Neural cell (in vitro differentiated cells): ENCODE measurements at regions not wholly inside any gene's neighbourhood (a gene's known extent, or its start where the extent isn't known, plus 50 kb on each side); places are given as distances from the start of the nearest gene placed in this dataset.

Experiments
- H2AFZ ChIP-seq: fragments of 200-600, 300-800 bp; sonication (generic), shearing (Covaris generic); 2 replicates; pipeline ENCODE4 v1.6.0; 2014; ENCODE audit warnings: low read depth, mild to moderate bottlenecking, antibody characterized with exemption, low read length, moderate library complexity
- H3F3A ChIP-seq: fragments of 200-600 bp; shearing (Covaris generic); 2 replicates; pipeline ENCODE4 v1.6.1; 2016; ENCODE audit warnings: mild to moderate bottlenecking, moderate library complexity, mixed read lengths, antibody characterized with exemption, low read length; ENCODE audit not compliant: insufficient read depth, poor library complexity, severe bottlenecking
- H3K27ac ChIP-seq: fragments of 200-600, 300-800 bp; sonication (generic), shearing (Covaris generic); 2 replicates; pipeline ENCODE4 v1.5.1; 2014; ENCODE audit warnings: mild to moderate bottlenecking, low read length, moderate library complexity
- H3K27me3 ChIP-seq: fragments of 300-800, 200-600 bp; sonication (generic), shearing (Covaris generic); 2 replicates; pipeline ENCODE4 v1.6.0; 2014; ENCODE audit warnings: mild to moderate bottlenecking, low read depth, low read length, moderate library complexity; ENCODE audit not compliant: insufficient read depth
- H3K36me3 ChIP-seq: fragments of 300-800, 200-600 bp; sonication (generic), shearing (Covaris generic); 2 replicates; pipeline ENCODE4 v1.5.1; 2014; ENCODE audit warnings: mild to moderate bottlenecking, antibody characterized with exemption, low read length, moderate library complexity; ENCODE audit not compliant: insufficient read depth
- H3K4me2 ChIP-seq: fragments of 300-800, 200-600 bp; sonication (generic), shearing (Covaris generic); 2 replicates; pipeline ENCODE4 v1.6.0; 2014; ENCODE audit warnings: mild to moderate bottlenecking, low read length
- H3K4me3 ChIP-seq: fragments of 300-800, 200-600 bp; sonication (generic), shearing (Covaris generic); 2 replicates; pipeline ENCODE4 v1.5.1; 2014; ENCODE audit warnings: mild to moderate bottlenecking, low read length, moderate library complexity
- H3K79me2 ChIP-seq: fragments of 200-600 bp; shearing (Covaris generic); replicated peaks from 2 replicates; pipeline ENCODE4 v1.6.0; 2014; ENCODE audit warnings: mild to moderate bottlenecking, low read length, moderate library complexity; ENCODE audit not compliant: insufficient read depth
- H3K9ac ChIP-seq: fragments of 300-800, 200-600 bp; sonication (generic), shearing (Covaris generic); 2 replicates; pipeline ENCODE4 v1.6.1; 2016; ENCODE audit warnings: mild to moderate bottlenecking, low read length, mixed read lengths
- H3K9me2 ChIP-seq: fragments of 200-600 bp; shearing (Covaris generic); 2 replicates; pipeline ENCODE4 v1.6.1; 2016; ENCODE audit warnings: mild to moderate bottlenecking, low read length, mixed read lengths; ENCODE audit not compliant: insufficient read depth
- H3K9me3 ChIP-seq: fragments of 200-600, 300-800 bp; sonication (generic), shearing (Covaris generic); 2 replicates; pipeline ENCODE4 v1.6.1; 2016; ENCODE audit warnings: mild to moderate bottlenecking, mixed run types, low read length, moderate library complexity, mixed read lengths
- H4K20me1 ChIP-seq: fragments of 200-600 bp; shearing (Covaris generic); 2 replicates; pipeline ENCODE4 v1.6.1; 2016; ENCODE audit warnings: mild to moderate bottlenecking, mixed run types; ENCODE audit not compliant: insufficient read depth
- EP300 ChIP-seq: fragments of 450-650 bp; conservative IDR thresholded peaks from 2 replicates; pipeline ENCODE4 v1.6.1; 2014; ENCODE audit warnings: antibody characterized with exemption, mild to moderate bottlenecking, moderate library complexity; ENCODE audit not compliant: poor library complexity, severe bottlenecking
- EZH2 ChIP-seq: fragments of 200-600, 300-800 bp; shearing (Covaris generic), sonication (generic); IDR thresholded peaks from 2 replicates; pipeline ENCODE4 v1.6.1; 2014; ENCODE audit warnings: antibody characterized with exemption, low read length, borderline replicate concordance, mild to moderate bottlenecking; ENCODE audit not compliant: insufficient read depth, poor library complexity, severe bottlenecking
- MXI1 ChIP-seq: fragments of 450-650 bp; conservative IDR thresholded peaks from 2 replicates; pipeline ENCODE4 v1.6.1; 2014; ENCODE audit warnings: antibody characterized with exemption, mild to moderate bottlenecking; ENCODE audit not compliant: poor library complexity, severe bottlenecking
- POLR2AphosphoS5 ChIP-seq: IDR thresholded peaks from 2 replicates; pipeline ENCODE4 v1.6.1; 2012
- RAD21 ChIP-seq: fragments of 450-650 bp; conservative IDR thresholded peaks from 2 replicates; pipeline ENCODE4 v1.6.1; 2014; ENCODE audit warnings: antibody characterized with exemption, mild to moderate bottlenecking, moderate library complexity
- SMC3 ChIP-seq: fragments of 450-650 bp; conservative IDR thresholded peaks from 2 replicates; pipeline ENCODE4 v1.6.1; 2014; ENCODE audit warnings: antibody characterized with exemption, mild to moderate bottlenecking, moderate library complexity; ENCODE audit not compliant: poor library complexity
- TAF1 ChIP-seq: IDR thresholded peaks from 2 replicates; pipeline ENCODE4 v1.6.1; 2012; ENCODE audit warnings: low read depth
- TF ChIP-seq, protein P1 (sequence below): fragments of 450-650 bp; IDR thresholded peaks from 2 replicates; pipeline ENCODE4 v1.5.1; 2014; ENCODE audit warnings: antibody characterized with exemption, mild to moderate bottlenecking, moderate library complexity; ENCODE audit not compliant: poor library complexity, severe bottlenecking
- TF ChIP-seq, protein P2 (sequence below): IDR thresholded peaks from 2 replicates; pipeline ENCODE4 v1.6.1; 2012; ENCODE audit warnings: borderline replicate concordance

DNA sequence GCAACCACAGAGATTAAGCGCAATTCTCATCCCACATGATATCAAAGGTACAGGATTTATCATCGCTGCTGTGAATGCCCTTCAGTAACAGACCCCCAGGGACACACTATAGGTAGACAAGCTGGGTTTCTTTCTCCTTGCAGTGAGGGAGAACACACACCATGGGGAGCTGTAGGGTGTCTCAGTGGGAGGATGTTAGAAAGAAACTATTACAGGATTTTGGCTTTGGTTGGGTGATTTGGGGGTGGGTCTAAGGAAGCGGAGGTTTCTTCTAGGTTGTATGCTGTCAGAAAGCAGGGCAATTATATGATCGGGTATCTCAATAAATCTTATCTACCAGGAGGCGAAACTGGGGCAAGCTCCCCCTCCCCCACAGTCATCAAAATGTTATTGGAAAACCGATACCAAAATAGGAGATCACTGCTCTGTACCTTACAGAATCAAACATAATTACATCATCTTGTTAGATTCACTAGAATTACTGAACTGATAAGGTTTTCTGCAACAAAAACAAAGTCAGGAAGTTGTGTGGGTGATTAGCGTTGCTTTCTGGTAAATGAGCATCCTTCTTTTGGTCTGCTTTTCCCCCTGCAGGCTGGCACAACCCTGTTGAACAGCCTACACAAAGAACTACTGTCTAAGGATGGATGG, 209.7 kb downstream of the TEX36 start:
- Histone ChIP-seq H3F3A (no peaks in the 10 kb centered on the region), H3K4me2 (no peak overlapping the region), H3K27me3 (no peaks in the 10 kb centered on the region), H3K9ac (no peak overlapping the region), H3K79me2 (no peaks in the 10 kb centered on the region), H4K20me1 (no peaks in the 10 kb centered on the region), H2AFZ (no peak overlapping the region), H3K9me2 (no peaks in the 10 kb centered on the region), H3K9me3 (no peaks in the 10 kb centered on the region), H3K4me3 (no peak overlapping the region), H3K27ac (no peak overlapping the region), H3K36me3 (no peaks in the 10 kb centered on the region)
- TF ChIP-seq TAF1 = no peak
- TF ChIP-seq, protein P1, sequence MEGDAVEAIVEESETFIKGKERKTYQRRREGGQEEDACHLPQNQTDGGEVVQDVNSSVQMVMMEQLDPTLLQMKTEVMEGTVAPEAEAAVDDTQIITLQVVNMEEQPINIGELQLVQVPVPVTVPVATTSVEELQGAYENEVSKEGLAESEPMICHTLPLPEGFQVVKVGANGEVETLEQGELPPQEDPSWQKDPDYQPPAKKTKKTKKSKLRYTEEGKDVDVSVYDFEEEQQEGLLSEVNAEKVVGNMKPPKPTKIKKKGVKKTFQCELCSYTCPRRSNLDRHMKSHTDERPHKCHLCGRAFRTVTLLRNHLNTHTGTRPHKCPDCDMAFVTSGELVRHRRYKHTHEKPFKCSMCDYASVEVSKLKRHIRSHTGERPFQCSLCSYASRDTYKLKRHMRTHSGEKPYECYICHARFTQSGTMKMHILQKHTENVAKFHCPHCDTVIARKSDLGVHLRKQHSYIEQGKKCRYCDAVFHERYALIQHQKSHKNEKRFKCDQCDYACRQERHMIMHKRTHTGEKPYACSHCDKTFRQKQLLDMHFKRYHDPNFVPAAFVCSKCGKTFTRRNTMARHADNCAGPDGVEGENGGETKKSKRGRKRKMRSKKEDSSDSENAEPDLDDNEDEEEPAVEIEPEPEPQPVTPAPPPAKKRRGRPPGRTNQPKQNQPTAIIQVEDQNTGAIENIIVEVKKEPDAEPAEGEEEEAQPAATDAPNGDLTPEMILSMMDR = no peak
- TF ChIP-seq, protein P2, sequence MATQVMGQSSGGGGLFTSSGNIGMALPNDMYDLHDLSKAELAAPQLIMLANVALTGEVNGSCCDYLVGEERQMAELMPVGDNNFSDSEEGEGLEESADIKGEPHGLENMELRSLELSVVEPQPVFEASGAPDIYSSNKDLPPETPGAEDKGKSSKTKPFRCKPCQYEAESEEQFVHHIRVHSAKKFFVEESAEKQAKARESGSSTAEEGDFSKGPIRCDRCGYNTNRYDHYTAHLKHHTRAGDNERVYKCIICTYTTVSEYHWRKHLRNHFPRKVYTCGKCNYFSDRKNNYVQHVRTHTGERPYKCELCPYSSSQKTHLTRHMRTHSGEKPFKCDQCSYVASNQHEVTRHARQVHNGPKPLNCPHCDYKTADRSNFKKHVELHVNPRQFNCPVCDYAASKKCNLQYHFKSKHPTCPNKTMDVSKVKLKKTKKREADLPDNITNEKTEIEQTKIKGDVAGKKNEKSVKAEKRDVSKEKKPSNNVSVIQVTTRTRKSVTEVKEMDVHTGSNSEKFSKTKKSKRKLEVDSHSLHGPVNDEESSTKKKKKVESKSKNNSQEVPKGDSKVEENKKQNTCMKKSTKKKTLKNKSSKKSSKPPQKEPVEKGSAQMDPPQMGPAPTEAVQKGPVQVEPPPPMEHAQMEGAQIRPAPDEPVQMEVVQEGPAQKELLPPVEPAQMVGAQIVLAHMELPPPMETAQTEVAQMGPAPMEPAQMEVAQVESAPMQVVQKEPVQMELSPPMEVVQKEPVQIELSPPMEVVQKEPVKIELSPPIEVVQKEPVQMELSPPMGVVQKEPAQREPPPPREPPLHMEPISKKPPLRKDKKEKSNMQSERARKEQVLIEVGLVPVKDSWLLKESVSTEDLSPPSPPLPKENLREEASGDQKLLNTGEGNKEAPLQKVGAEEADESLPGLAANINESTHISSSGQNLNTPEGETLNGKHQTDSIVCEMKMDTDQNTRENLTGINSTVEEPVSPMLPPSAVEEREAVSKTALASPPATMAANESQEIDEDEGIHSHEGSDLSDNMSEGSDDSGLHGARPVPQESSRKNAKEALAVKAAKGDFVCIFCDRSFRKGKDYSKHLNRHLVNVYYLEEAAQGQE = no peak
- TF ChIP-seq EZH2 = no peak
- TF ChIP-seq EP300 = no peak
- no peak for TF ChIP-seq MXI1
- no peak for TF ChIP-seq RAD21
- no peak for TF ChIP-seq POLR2AphosphoS5
- TF ChIP-seq SMC3 = no peak

DNA sequence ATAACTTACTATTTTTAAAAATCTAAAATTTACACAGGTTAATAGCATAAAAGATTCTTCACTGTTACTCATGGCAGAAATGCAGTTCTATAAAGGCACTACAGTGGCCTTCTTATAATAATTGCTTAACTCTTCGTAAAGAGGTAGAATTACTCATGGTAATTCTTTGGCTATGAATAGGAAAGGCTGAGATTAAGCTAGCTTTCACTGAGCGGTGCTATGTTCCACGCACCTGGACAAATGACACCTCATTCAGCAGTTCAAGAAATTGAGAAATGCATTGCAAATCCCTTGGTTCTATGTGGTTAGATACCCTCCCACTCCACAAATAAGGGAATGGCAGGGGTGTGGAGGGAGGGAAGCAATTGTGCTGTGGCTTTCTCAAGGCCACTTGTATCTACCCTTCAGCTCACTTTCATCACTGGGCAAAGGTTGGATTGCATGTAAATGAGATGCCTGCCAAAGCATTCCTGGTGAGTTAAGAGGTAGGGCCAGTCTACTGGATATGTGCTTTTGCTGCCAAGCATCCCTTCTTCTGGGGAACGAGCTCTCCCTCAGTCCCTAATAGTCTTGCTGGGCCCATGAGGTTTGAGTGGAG, 210.9 kb downstream of the TEX36 start:
- H3K4me2 ChIP-seq = no peak overlapping the region
- no peak overlapping the region for H3K4me3 ChIP-seq
- H2AFZ ChIP-seq = no peak overlapping the region
- no peaks in the 10 kb centered on the region for H3K27me3 ChIP-seq
- H3K27ac ChIP-seq = no peak overlapping the region
- H3F3A ChIP-seq = no peaks in the 10 kb centered on the region
- no peaks in the 10 kb centered on the region for H3K36me3 ChIP-seq
- no peaks in the 10 kb centered on the region for H4K20me1 ChIP-seq
- no peak overlapping the region for H3K9ac ChIP-seq
- no peaks in the 10 kb centered on the region for H3K9me2 ChIP-seq
- H3K9me3 ChIP-seq = no peaks in the 10 kb centered on the region
- no peaks in the 10 kb centered on the region for H3K79me2 ChIP-seq
- no peak for TF ChIP-seq EP300
- TF ChIP-seq, protein P2 = no peak
- TF ChIP-seq RAD21 = no peak
- TF ChIP-seq SMC3 = no peak
- no peak for TF ChIP-seq POLR2AphosphoS5
- TF ChIP-seq, protein P1 = no peak
- TF ChIP-seq TAF1 = no peak
- no peak for TF ChIP-seq EZH2
